Activated naive CD8-positive, alpha-beta T cell treated with anti-CD3 and anti-CD28 coated beads for 36 hours (primary cell): ENCODE measurements at regions not wholly inside any gene's neighbourhood (a gene's known extent, or its start where the extent isn't known, plus 50 kb on each side); places are given as distances from the start of the nearest gene placed in this dataset.

ENCODE experiments used
- DNase-seq: peaks from one replicate; pipeline ENCODE4 v3.0.0; 2021
- H3K27ac Mint-ChIP-seq: one replicate; pipeline ENCODE4 v1.8.0; 2022; ENCODE audit warnings: mild to moderate bottlenecking, moderate library complexity, mixed read lengths
- H3K27me3 Mint-ChIP-seq: one replicate; pipeline ENCODE4 v1.8.0; 2022; ENCODE audit warnings: mild to moderate bottlenecking, mixed read lengths
- H3K36me3 Mint-ChIP-seq: one replicate; pipeline ENCODE4 v1.8.0; 2021; ENCODE audit warnings: mild to moderate bottlenecking, mixed read lengths
- H3K4me1 Mint-ChIP-seq: one replicate; pipeline ENCODE4 v1.8.0; 2021; ENCODE audit warnings: mixed read lengths
- H3K4me3 Mint-ChIP-seq: one replicate; pipeline ENCODE4 v1.8.0; 2022; ENCODE audit warnings: mild to moderate bottlenecking, moderate library complexity, mixed read lengths
- H3K9me3 Mint-ChIP-seq: one replicate; pipeline ENCODE4 v1.8.0; 2022; ENCODE audit warnings: mixed read lengths

DNA sequence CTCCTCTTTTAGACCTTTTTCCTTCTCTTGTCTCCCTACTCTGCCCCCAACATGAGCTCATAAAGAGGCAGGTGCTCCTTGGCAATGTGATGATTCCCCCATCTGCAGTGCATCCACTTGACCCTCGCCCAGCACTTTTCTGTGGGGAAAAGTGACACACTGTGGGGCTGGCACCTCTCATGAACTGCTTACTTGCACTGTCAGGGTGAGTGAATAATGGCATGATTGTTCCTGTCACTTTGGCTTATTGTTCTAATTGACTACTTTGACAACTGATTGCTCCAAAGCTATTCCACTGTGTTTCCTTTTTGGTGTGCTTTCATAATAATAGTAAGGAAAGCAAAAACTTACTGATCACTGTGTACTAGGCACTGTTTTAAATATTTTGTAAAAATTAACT lies 253.3 kb upstream of the SUCLG2 start:
- no peak for DNase-seq
- H3K4me3 Mint-ChIP-seq: no peak overlapping the region
- no peaks in the 10 kb centered on the region for H3K36me3 Mint-ChIP-seq
- H3K27me3 Mint-ChIP-seq: no peaks in the 10 kb centered on the region
- peaks cover 1% of the 10 kb centered on the region for H3K9me3 Mint-ChIP-seq
- H3K27ac Mint-ChIP-seq: no peak overlapping the region
- peaks cover 16% of the 10 kb centered on the region for H3K4me1 Mint-ChIP-seq

DNA sequence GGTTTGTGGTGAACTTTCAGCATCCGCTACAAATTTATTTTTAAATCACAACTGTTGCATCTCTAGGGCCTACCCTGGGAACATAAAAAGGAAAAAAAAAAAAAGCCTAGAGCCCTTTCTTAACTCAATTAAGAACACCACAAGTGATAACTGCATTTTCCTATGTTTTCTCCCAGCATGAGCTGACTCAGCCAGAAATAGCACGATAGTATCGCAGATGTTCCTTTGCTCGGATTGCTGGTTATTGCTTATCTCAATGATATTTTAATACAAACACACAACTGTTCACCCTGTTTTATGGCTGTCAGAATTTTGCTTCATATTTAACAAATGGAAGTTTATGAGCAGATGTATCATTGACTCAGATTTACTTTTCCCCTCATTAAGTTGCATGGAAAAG lies 251.8 kb upstream of the SUCLG2 start:
- no peak overlapping the region for H3K4me3 Mint-ChIP-seq
- H3K4me1 Mint-ChIP-seq: peaks cover 19% of the 10 kb centered on the region
- H3K9me3 Mint-ChIP-seq: peaks cover 1% of the 10 kb centered on the region
- no peak overlapping the region for H3K27ac Mint-ChIP-seq
- no peaks in the 10 kb centered on the region for H3K36me3 Mint-ChIP-seq
- no peak for DNase-seq
- no peaks in the 10 kb centered on the region for H3K27me3 Mint-ChIP-seq

DNA sequence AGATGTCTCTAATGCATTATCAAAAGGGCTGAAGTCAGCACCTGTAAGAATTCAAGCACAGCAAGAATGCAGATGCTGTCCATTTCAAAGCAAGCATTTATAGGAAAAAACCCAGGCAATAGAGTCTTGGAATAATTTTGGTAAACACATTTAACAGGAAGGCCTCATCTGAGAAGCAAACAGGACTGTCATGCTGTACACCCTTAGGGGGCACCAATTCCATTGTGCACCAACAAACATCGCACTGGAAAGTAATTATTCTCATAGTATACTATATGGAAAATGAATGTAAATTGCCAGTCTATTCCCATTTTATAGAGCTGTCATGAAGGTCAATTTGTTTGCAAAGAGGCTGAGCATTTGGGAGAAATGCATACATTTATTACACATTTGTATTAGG lies 247.3 kb upstream of the SUCLG2 start:
- no peak for DNase-seq
- no peak overlapping the region for H3K27ac Mint-ChIP-seq

DNA sequence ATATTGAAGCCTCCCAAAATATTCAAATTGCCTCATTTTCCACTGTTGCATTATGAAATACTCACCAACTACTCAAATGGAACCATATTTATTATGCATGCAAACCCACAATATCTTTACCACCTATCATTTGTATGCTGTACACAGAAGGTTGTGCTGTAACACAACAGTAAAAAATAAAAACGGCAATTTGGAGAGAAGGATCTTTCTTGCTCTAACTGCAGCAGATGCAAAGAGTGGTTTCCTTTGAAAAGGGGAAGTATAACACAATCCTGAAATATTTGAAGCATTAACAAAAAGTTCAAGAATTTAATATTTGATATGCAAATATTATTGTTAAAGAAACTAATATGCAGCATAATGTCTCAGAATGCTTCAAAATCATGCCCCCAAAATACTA lies 244.5 kb upstream of the SUCLG2 start:
- Mint-ChIP-seq H3K9me3 (peaks cover 1% of the 10 kb centered on the region), H3K27ac (no peak overlapping the region), H3K27me3 (no peaks in the 10 kb centered on the region), H3K4me3 (no peak overlapping the region), H3K36me3 (no peaks in the 10 kb centered on the region), H3K4me1 (peaks cover 3% of the 10 kb centered on the region)
- no peak for DNase-seq

More for the DNA sequence above, 247.3 kb upstream of the SUCLG2 start:
- H3K9me3 Mint-ChIP-seq: peaks cover 1% of the 10 kb centered on the region
- no peak overlapping the region for H3K4me3 Mint-ChIP-seq
- H3K27me3 Mint-ChIP-seq: no peaks in the 10 kb centered on the region
- H3K4me1 Mint-ChIP-seq: peaks cover 11% of the 10 kb centered on the region
- H3K36me3 Mint-ChIP-seq: no peaks in the 10 kb centered on the region

DNA sequence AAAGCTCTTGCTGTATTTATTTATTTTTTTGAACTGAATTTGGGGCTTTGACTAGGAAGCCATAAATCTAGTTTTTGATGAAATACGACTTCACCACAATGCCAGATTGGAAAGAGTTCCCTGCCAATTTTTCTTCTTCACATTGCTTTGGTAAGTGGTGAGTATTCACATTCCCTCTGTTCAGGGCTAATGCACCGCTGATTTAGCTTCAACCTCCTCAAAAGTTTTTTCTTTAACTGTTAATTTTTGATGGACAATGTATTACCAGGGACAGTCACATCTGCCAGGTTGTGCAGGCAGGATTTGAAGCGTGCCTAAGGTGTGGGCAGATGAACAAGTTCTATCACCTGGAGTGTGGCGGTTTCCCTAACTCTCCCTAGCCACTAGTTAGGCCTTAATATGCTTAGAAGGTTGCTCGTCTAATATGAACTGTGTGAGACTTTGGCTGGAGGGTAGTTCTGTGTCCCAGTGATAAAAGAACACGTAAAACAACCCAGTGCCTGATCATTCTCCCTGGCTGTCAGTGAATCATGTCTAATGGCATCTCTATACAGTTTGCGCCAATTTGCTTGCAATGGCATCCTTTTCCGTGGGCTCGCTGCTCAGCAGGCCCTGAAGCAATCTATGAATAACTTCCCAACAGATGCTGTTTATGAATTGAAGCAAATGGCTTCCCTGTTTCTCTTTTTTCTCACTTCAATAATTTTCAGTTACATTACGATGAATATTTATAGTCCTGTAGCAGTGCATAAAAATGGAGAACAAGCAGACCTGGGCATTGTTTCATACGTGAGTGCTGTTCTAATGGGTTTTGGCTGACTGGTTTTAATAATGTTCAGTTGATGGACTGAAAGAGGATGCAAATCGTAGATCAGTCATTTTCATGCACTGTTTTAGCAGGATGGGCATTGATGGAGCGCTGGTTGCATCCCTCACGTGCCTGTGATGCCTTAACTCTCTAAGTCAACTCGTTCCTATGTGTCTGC lies 243.2 kb upstream of the SUCLG2 start:
- H3K9me3 Mint-ChIP-seq: no peaks in the 10 kb centered on the region
- DNase-seq: no peak
- H3K27ac Mint-ChIP-seq: no peak overlapping the region
- no peaks in the 10 kb centered on the region for H3K27me3 Mint-ChIP-seq
- no peak overlapping the region for H3K4me3 Mint-ChIP-seq
- peaks cover 3% of the 10 kb centered on the region for H3K4me1 Mint-ChIP-seq
- no peaks in the 10 kb centered on the region for H3K36me3 Mint-ChIP-seq

DNA sequence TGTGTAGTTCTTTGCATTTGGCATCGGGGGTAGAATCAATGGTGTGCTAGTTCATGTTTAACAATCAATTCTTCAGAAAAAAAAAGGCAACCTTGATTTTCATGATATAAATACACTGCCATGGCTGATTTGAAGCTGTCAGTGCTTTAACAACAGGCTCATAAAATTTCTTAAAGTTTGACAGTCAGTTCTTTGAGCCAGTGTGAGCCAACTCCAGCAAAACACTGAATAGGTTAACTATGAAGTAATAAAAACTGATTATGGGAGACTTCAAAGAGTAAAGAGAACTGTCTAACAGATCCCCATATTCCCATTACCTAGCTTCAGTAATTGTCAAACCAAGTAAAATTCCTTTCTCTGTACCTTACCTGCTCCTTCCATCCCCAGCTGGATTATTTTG lies 241.7 kb upstream of the SUCLG2 start:
- Mint-ChIP-seq H3K36me3 (no peaks in the 10 kb centered on the region), H3K27ac (no peak overlapping the region), H3K27me3 (no peaks in the 10 kb centered on the region), H3K9me3 (no peaks in the 10 kb centered on the region), H3K4me3 (no peak overlapping the region), H3K4me1 (no peaks in the 10 kb centered on the region)
- DNase-seq: no peak

DNA sequence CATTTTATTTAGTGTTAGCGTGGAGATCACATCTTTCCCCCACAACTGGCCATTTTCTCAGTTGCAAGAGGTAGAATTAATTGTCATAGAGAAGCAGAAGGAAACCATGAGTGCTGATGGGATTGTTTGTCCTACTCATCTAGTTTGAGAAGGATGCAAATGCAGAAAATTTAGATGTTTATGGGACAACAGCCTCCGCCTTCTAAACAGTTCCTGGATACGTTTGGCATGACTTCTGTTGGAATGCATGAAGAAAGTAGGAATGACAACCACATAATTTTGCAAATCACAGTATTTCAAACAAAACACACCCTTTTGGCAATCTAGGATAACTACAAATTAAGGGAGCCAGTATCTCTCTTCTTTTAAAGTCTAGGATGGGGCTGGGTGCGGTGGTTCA lies 240.1 kb upstream of the SUCLG2 start:
- no peak overlapping the region for H3K27ac Mint-ChIP-seq
- peaks cover 9% of the 10 kb centered on the region for H3K9me3 Mint-ChIP-seq
- H3K4me1 Mint-ChIP-seq: no peaks in the 10 kb centered on the region
- no peak for DNase-seq
- H3K36me3 Mint-ChIP-seq: peaks cover 2% of the 10 kb centered on the region
- H3K27me3 Mint-ChIP-seq: no peaks in the 10 kb centered on the region
- no peak overlapping the region for H3K4me3 Mint-ChIP-seq

DNA sequence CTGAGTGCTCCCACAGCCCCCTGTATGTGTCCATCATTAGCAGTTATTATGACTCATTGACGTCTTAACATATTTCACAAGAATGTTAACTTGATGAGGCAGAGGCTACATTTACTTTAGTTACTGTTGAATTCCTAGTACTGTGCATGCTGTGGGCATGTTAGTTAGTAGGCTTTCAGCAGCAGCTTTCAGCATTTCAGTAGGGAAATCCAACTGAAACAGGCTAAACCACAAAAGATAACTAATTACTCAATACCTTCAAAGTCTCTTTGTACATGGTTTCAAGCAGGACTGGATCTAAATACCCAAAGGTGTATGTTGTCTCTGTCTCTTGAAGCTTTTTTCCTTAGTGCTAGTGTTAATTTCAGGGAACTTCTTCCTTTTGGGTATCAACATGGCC lies 229.9 kb upstream of the SUCLG2 start:
- no peak for DNase-seq
- Mint-ChIP-seq H3K36me3 (peaks cover 7% of the 10 kb centered on the region), H3K4me1 (no peaks in the 10 kb centered on the region), H3K9me3 (peaks cover 10% of the 10 kb centered on the region), H3K27me3 (no peaks in the 10 kb centered on the region), H3K27ac (no peak overlapping the region), H3K4me3 (no peak overlapping the region)

DNA sequence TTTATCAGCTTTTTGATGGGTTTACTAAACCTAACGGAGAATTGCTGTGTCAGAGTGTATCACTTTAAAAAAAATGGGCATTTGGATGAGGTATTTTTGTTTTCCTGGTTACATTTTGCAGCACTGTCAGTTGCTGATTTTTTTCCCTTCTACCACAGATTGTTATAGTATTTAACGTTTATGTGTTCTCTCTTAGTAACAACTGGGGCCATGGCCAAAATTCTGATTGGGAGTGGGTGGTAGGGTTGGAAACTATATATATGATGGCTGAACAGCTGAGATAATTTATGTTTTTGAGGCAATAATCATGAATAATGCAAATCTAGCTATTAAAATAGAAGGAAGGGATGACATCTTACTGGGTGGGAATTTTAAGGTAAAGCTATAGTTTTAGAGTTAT lies 229.4 kb upstream of the SUCLG2 start:
- H3K27me3 Mint-ChIP-seq: no peaks in the 10 kb centered on the region

DNA sequence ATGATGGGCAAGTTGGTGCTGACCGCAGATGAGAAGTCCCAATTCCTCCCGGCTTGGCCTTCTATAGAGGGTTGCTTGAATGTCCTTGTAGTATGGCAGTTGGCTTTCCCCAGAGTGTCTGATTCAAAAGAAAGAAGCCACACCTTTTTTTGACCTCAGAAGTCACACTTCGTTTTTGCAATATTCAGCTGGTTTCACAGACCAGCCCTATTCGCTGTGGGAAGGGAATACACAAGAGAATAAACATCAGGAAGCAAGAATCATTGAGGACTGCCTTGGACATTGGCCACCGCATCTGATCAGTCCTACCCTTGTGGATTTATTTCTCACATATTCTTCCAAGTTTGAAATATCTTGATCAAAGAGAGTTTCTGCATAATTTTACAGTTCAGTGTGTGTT lies 228.6 kb upstream of the SUCLG2 start:
- Mint-ChIP-seq H3K4me3 (no peak overlapping the region), H3K27me3 (no peaks in the 10 kb centered on the region), H3K4me1 (no peaks in the 10 kb centered on the region), H3K9me3 (peaks cover 3% of the 10 kb centered on the region), H3K27ac (no peak overlapping the region), H3K36me3 (peaks cover 2% of the 10 kb centered on the region)
- no peak for DNase-seq

More for the DNA sequence above, 229.4 kb upstream of the SUCLG2 start:
- no peak overlapping the region for H3K4me3 Mint-ChIP-seq
- peaks cover 6% of the 10 kb centered on the region for H3K9me3 Mint-ChIP-seq
- H3K36me3 Mint-ChIP-seq: peaks cover 5% of the 10 kb centered on the region
- H3K4me1 Mint-ChIP-seq: no peaks in the 10 kb centered on the region
- H3K27ac Mint-ChIP-seq: no peak overlapping the region
- DNase-seq: no peak

DNA sequence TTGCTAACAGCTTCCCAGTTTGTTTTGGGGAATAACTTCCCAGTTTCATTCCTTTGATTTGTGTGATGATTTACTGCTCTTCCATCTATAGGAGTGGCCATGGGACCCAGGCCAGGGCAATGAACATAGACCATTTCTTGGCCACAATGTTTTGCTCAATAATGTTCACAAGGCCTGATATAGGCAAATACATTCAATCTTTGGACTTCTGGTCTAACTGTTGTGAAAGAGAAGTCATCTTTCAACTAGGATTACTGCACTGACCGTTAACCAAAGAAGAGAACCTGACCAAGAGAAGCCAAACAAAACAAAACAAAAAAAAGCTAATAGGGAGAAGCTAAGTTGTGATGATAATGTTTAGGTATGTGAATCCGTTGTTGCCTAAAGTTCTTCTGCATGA lies 221.8 kb upstream of the SUCLG2 start:
- DNase-seq: no peak
- Mint-ChIP-seq H3K9me3 (no peaks in the 10 kb centered on the region), H3K4me1 (no peaks in the 10 kb centered on the region), H3K36me3 (peaks cover 2% of the 10 kb centered on the region), H3K27me3 (no peaks in the 10 kb centered on the region), H3K27ac (no peak overlapping the region), H3K4me3 (no peak overlapping the region)

DNA sequence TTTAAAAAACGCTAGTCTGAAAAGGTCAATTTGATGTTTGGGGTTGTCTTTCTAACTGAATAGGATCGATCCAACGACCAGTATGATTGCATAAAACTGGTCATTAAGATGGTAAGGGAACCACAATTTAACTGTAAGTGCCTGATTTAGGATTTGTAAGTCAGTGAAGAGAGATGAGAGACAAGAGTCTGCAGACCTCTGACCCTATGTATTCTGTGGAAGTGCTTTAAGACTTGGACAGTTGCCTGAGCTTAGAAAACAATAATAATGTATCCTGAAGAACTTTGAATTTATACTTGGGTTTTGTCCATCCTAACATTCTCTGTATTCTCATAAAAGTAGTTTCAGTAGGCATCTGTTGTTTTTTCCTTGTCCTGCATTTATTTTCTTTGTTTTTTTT lies 221.4 kb upstream of the SUCLG2 start:
- Mint-ChIP-seq H3K4me1 (no peaks in the 10 kb centered on the region), H3K4me3 (no peak overlapping the region), H3K36me3 (peaks cover 4% of the 10 kb centered on the region), H3K27ac (no peak overlapping the region), H3K9me3 (no peaks in the 10 kb centered on the region), H3K27me3 (no peaks in the 10 kb centered on the region)
- DNase-seq: no peak

DNA sequence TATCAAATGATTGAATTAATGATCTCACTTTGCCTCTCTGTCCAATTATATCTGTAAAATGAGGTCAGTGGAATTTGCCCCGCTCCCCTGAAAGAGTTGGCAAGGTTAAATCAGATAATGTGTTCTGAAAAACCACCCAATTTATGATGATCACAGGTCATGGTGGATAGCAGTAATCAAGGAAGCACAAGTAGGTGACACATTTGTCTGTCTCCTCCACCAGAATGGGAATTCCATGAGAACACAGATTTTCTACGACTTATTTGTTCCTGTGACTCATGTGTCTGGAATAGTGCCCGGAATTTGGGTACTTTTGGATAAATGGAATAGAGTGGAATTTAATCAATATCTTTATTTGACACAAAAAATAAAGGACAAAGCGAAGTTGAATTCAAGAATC lies 220.9 kb upstream of the SUCLG2 start:
- no peak overlapping the region for H3K27ac Mint-ChIP-seq
- no peak overlapping the region for H3K4me3 Mint-ChIP-seq
- H3K36me3 Mint-ChIP-seq: peaks cover 4% of the 10 kb centered on the region
- DNase-seq: no peak
- no peaks in the 10 kb centered on the region for H3K4me1 Mint-ChIP-seq
- no peaks in the 10 kb centered on the region for H3K27me3 Mint-ChIP-seq
- no peaks in the 10 kb centered on the region for H3K9me3 Mint-ChIP-seq

DNA sequence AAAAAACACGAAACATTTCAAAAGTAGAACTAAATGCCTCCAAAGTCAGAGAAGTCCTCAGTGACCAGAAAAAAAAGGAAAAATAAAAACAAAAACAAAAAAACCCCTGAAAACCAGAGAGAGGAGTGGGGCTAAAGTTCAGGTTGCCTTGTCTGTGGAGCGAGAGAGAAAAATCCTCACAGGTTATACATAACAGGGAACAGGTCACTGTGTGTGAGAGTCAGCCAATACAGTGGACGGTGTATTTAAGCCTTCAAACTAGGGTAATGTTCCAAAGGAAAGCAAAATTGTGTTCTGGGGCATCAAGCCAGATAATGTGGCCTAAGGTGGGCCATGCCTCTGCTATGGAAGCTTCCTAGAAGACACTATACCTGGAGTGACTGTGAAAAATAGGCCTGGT lies 216.1 kb upstream of the SUCLG2 start:
- Mint-ChIP-seq H3K4me3 (no peak overlapping the region), H3K36me3 (peaks cover 4% of the 10 kb centered on the region), H3K27me3 (no peaks in the 10 kb centered on the region), H3K27ac (no peak overlapping the region), H3K9me3 (peaks cover 5% of the 10 kb centered on the region), H3K4me1 (no peaks in the 10 kb centered on the region)
- no peak for DNase-seq

DNA sequence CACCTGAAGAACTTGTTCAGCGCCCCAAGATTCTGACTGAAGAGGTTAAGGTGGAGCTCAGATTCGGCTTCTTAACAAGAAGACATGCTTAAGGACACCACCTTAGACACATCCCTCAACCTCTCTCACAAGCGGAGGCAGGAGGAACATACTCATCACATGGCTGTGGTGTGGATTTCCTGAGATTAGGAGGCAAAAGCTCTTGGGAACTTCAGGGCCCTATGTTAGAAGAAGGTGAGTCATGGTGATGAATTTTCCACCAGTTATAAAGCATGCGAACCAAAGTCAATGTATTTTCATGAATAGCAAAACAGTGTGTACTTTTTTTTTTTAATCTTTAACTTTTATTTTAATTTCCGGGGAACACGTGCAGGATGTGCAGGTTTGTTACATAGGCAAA lies 212.2 kb upstream of the SUCLG2 start:
- Mint-ChIP-seq H3K27me3 (no peaks in the 10 kb centered on the region), H3K27ac (no peak overlapping the region), H3K36me3 (peaks cover 2% of the 10 kb centered on the region), H3K4me3 (no peak overlapping the region), H3K4me1 (peaks cover 2% of the 10 kb centered on the region), H3K9me3 (peaks cover 5% of the 10 kb centered on the region)
- DNase-seq: no peak

DNA sequence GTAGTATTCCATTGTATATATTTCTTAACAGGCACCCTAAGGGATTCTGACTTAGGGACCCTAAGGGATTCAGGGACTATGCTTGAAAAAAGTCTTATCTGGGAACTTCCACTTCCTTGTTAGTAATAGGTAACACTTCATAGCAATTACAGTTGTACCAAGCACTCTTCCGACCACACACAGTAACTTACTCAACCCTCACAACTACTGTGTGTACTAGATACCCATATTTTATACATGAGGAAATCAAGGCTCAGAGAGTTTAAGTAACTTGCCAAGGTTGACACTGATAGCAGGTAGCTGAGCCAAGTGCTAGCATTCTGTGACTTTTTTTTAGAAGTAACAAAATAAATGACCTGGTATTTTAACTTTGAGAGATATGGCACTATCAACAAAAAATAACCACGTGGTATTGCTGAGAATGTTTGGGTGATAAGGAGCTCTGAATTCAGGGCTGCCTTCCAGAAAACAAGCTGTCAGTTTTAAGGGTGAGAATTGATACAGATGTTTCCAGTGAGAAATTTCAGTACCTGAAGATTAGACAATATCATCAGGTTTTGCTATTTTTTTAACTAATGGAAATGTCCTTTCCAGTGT lies 210.3 kb upstream of the SUCLG2 start:
- Mint-ChIP-seq H3K9me3 (peaks cover 5% of the 10 kb centered on the region), H3K4me1 (peaks cover 2% of the 10 kb centered on the region)
- no peak for DNase-seq

More for the DNA sequence above, 210.3 kb upstream of the SUCLG2 start:
- Mint-ChIP-seq H3K36me3 (no peaks in the 10 kb centered on the region), H3K27ac (no peak overlapping the region), H3K4me3 (no peak overlapping the region), H3K27me3 (no peaks in the 10 kb centered on the region)
